Sciatic nerve (tissue), 2 donors: ENCODE measurements at regions not wholly inside any gene's neighbourhood (a gene's known extent, or its start where the extent isn't known, plus 50 kb on each side); places are given as distances from the start of the nearest gene placed in this dataset.

Experiments
- ATAC-seq: fragments of 200-7000 bp; cut with Tn5 transposase; one replicate; pipeline ENCODE4 v1.9.1; 2020; ENCODE audit warnings: mild to moderate bottlenecking, moderate library complexity
- DNase-seq: peaks from one replicate; pipeline ENCODE4 v3.0.0-alpha.2; 2020; ENCODE audit warnings: low spot score
- intact Hi-C: fragments of 100-400 bp; cut with DNase I; formaldehyde crosslinking; loops from one replicate; pipeline ENCODE4 v1.14.2; 2022
- donor health status: DM: no; HTN: no; CAD: no.
- donor health status: DM: no; HTN: no; CAD: no.

DNA sequence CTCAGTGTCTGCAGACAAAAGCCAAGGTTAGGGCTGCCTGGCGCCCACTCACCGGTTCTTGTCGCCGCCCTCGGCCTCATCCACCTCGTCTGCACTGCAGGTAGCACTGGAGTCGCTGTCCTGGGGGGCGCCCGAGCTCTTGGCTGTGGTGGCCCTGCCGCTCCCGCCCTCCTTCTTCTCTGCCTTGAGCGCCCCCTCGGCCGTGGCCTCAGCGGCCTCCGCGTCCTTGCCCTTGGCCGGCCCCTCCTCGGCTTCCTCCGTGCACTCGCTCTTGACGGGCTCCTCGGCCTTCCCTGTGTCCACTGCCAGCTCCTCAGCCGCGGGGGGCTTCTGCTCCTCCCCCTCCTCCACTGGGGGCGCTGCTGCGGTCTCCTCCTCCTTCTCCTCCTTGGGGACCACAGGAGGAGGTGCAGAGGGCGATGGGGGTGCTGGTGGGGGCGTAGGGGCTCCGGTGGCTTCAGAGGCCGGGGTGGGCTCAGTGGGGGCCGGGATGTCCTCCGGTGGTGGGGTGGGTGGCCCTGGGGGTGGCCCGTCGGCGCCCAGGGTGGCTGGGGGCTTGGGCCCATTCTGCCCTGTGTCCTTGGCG lies 77.2 kb downstream of the RFLNA start:
- intact Hi-C loops = no loop called here
- ATAC-seq (no peak), DNase-seq (no peak)

DNA sequence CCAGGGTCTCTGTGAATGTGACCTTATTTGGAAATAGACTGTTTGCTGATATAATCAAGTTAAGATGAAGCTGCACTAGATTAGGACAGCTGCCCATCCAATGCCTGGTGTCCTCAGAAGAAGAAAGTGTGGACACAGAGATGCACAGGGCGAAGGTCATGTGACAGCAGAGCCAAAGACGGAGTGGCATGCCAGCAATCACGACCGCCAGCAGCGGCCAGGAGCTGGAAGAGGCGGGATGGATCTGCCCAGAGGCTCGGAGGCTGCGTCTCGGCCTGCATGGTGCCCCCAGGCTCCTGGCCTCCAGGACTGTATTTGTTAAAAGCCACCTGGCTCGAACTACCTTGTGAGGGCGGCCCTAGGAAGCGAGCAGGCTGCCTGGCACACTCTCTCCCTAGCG lies 76.5 kb downstream of the RFLNA start:
- intact Hi-C loops = no loop called here
- DNase-seq (no peak), ATAC-seq (no peak)

DNA sequence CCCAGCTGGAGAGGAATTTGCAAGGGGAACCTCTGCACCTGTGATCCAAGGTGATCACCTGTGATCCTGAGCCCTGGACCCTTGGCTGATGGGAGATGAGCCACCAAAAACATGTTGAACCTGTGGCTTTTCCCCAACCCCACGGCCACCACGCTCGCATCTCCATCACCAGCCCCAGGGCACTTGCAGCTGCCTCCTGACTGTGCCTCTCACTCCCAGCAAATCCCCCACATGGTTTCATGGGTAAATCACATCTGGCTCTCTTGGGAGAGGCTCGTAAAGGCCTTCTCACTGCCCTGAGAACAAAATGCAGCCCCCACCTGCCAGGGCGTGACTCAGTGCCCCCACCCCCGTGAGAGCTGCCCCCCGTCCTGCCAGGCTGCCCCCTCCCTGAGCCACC lies 76.0 kb downstream of the RFLNA start:
- intact Hi-C loops = no loop called here
- DNase-seq (no peak), ATAC-seq (no peak)

DNA sequence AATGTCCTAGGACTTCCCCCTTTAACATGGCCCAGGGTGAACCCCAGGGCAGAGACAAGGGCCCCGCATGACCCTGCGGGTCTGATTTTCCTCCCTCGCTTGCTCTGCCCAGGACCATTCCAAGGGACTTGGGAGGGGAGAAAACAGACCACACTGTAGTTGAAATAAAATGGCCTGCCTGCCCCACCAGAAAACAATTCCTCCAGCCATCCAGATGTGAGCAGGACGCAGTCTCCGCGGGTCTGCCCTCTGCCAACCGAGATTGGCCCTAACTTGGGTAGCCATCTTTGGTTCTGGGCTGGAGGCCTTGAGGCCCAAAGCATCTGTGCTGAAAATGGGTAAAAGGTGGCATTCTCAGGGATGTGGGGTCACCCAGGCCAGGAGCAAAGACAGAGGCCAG lies 75.5 kb downstream of the RFLNA start:
- peak; percentile 0 for ATAC-seq
- intact Hi-C loops = no loop called here
- DNase-seq = no peak

DNA sequence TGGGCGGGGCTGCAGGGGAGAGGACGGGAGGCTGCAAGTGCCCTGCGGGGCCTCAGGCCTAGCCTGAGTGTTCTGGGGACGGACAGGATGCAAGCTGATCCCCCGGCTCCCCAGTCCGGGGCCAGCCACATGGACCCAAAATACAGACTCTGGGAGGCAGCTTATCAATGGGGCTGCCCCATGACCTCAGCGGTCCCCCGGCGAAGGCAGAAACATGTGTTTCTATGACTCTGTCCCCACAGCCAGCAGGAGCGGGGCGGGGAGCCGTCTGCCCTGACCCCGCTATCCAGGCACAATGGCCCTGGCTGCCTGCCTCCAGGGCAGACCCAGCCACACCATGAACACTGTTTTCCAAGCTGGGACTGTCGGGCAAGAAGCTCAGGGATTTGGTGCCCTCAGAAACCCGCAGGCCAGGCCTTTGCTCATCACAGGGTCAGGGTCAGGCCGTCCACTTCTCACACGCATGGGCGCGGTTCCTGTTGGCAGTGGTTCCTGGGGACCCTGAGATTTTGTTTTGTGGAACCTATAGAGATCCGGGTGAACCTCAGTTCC lies 75.0 kb downstream of the RFLNA start:
- DNase-seq = peak; percentile 84
- intact Hi-C loops = no loop called here
- ATAC-seq = peak; percentile 55

DNA sequence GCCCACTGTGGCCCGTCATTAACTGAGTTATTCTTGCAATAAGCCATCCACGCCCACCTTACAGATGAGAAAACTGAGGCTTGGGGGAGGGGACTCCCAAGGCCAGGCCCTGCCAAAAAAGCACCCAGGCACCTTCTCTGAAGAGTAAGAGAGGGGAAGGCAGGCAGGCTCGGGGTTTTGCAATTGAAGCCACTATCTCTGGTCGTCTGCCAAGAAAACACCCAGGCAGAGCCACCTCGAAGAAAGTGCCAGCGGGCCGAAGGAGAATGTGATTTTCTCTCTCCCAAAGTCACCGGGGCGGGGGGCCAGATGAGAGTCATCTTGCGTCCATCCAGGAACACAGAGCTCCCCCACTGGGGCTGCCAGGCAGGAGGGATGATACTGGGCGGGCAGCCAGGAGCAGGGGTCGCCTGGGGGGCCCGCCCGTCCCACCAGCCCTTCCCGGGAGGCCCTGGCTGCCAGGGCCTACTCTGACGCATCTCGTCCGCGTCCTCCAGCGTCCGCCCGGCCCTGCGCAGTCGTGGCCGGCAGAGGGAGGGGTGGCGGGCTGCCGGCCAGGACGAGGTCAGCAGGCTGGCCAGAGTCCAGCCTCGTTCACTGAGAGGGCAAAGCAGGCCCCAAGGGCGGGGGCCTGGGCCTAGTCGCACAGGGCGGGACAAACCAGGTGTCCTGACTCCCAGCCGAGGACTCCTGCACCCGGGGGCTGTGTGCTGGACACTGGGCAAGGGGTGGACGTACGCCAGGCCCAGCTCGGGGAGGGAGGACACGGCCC lies 74.3 kb downstream of the RFLNA start:
- intact Hi-C loops = no loop called here
- ATAC-seq = peak; percentile 84
- DNase-seq = peak; percentile 94

DNA sequence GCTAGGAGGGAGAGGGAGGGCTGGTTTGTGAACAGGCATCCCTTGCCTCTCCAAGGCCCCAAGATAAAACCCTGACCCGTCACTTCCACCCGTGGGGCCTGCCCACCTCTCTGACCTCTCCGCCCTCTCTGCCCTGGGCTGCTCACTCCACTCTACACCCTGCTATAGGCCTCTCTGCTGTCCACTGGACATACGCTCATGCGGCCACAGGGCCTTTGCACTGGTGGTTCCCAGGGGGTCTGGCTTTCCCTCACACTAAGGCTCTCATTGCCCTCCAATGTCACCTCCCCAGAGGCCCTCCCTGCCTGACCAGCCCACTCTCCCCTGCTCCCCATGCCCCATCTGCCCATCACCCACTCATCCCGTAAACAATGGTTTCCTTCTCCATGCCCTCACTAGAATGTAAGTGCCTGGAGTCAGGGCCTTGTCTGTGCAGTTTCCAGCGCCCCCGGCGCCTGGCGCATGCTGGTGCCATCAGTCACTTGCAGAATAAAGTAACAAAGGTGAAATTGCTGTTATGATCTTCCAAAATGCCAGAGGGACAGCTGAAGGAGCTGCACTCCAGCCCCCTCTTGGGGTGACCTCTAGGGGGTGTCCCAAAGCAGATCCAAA lies 73.6 kb downstream of the RFLNA start:
- ATAC-seq (no peak), DNase-seq (no peak)
- intact Hi-C loops = no loop called here

DNA sequence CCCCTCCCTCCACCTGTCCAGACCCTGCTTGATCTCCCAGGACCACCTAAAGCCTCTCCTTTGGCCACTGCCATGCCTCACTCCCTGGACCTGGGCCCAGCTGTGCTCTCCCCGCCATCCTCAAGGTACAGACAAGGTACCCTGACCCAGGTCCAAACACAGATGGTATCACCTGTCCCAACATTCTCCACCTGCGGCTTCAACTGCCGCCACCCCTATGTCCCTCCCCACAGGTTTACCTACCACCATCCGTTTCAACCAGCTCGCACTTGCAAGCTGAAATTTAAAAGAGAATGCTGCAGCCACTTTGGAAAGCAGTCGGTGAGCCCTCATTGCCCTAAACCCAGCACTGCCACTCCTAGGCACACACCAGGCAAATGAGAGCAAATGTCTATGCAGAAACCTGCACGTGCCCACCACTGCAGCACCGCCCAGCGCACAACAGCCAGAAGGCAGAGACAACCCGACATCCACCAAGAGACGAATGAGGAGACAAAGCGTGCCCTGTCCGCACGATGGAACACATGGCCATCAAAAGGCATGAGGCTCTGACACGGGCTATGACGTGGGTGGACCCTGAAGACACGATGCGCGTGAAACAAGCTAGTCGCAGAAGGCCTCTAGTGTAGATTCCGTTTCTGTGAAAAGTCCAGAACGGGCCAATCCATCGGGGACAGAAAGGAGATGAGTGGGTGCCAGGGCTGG lies 71.0 kb downstream of the RFLNA start:
- intact Hi-C loops = no loop called here
- DNase-seq = no peak
- ATAC-seq = no peak
